ENCODE measurements at regions not wholly inside any gene's neighbourhood (a gene's known extent, or its start where the extent isn't known, plus 50 kb on each side); places are given as distances from the start of the nearest gene placed in this dataset.
"Not testable (repeated sequence)": the region's sequence is repeated elsewhere in the genome, so short reads cannot be mapped to it uniquely, and the experiment has no call there.

- not testable (repeated sequence) for TF ChIP-seq SUZ12, SP1, ARNT (IDR thresholded peaks at IDR 0.05)
Observed at GRCh38 chr17:30689266-30690000, 135.1 kb downstream of the CRLF3 start.
